Liver (tissue), 8 donors: ENCODE measurements at regions not wholly inside any gene's neighbourhood (a gene's known extent, or its start where the extent isn't known, plus 50 kb on each side); places are given as distances from the start of the nearest gene placed in this dataset.

Source experiments
- DNase-seq: peaks from one replicate; pipeline ENCODE4 v3.0.0-alpha.2; 2017; ENCODE audit warnings: low spot score
- H3K27ac ChIP-seq, 2 donors: one replicate each; pipeline ENCODE4 v1.7.0; 2013; ENCODE audit warnings: inconsistent platforms in 2 of 2, low read length in 2 of 2, control low read depth in 1 of 2, low read depth in 1 of 2, mild to moderate bottlenecking in 1 of 2
- H3K27me3 ChIP-seq, 4 donors: one replicate each; pipeline versions ENCODE4 v1.6.1 to v1.7.0; 2013; ENCODE audit warnings: low read length in 3 of 4, inconsistent platforms in 1 of 4, mild to moderate bottlenecking in 1 of 4, moderate library complexity in 1 of 4; ENCODE audit not compliant: control insufficient read depth in 4 of 4, insufficient read depth in 4 of 4
- H3K36me3 ChIP-seq, 4 donors: one replicate each; pipeline versions ENCODE4 v1.6.1 to v1.7.0; 2013; ENCODE audit warnings: low read length in 3 of 4, mild to moderate bottlenecking in 3 of 4, low read depth in 1 of 4, moderate library complexity in 1 of 4; ENCODE audit not compliant: control insufficient read depth in 4 of 4, insufficient read depth in 3 of 4
- H3K4me1 ChIP-seq, 4 donors: one replicate each; pipeline versions ENCODE4 v1.6.1 to v1.7.0; 2013; ENCODE audit warnings: low read length in 3 of 4, mild to moderate bottlenecking in 3 of 4, moderate library complexity in 1 of 4; ENCODE audit not compliant: control insufficient read depth in 4 of 4, insufficient read depth in 4 of 4
- H3K4me3 ChIP-seq, 3 donors: one replicate each; pipeline versions ENCODE4 v1.6.1 to v1.7.0; 2013; ENCODE audit warnings: low read length in 3 of 3, control low read depth in 1 of 3, low read depth in 1 of 3, mild to moderate bottlenecking in 1 of 3
- H3K9ac ChIP-seq, 2 donors: one replicate each; pipeline ENCODE4 v1.7.0; 2013; ENCODE audit warnings: low read length in 2 of 2, mild to moderate bottlenecking in 2 of 2, moderate library complexity in 2 of 2, control low read depth in 1 of 2, low read depth in 1 of 2
- H3K9me3 ChIP-seq, 4 donors: one replicate each; pipeline versions ENCODE4 v1.6.1 to v1.7.0; 2013; ENCODE audit warnings: low read length in 3 of 4; ENCODE audit not compliant: control insufficient read depth in 4 of 4
- ATF3 ChIP-seq: IDR thresholded peaks from 2 replicates; pipeline ENCODE4 v1.6.1; 2016; ENCODE audit warnings: antibody characterized with exemption
- CTCF ChIP-seq: fragments of 150-350 bp; IDR thresholded peaks from 2 replicates; pipeline ENCODE4 v1.5.1; 2017; ENCODE audit warnings: improper control_type of control experiment, low read depth, low read length; ENCODE audit not compliant: missing input control
- EGR1 ChIP-seq, 2 donors: IDR thresholded peaks; 2 replicates each; pipeline ENCODE4 v1.6.1; 2016 to 2018; ENCODE audit warnings: antibody characterized with exemption in 2 of 2, low read depth in 2 of 2
- FOXA1 ChIP-seq: IDR thresholded peaks from 2 replicates; pipeline ENCODE4 v1.6.1; 2016; ENCODE audit warnings: antibody characterized with exemption
- FOXA2 ChIP-seq: IDR thresholded peaks from 2 replicates; pipeline ENCODE4 v1.6.1; 2016; ENCODE audit warnings: antibody characterized with exemption
- GABPA ChIP-seq, 2 donors: IDR thresholded peaks in 1 of 2; conservative IDR thresholded peaks in 1 of 2; 2 replicates each; pipeline ENCODE4 v1.6.1; 2016; ENCODE audit warnings: antibody characterized with exemption in 2 of 2, mild to moderate bottlenecking in 1 of 2, moderate library complexity in 1 of 2
- HNF4A ChIP-seq, 2 donors: conservative IDR thresholded peaks; 2 replicates each; pipeline ENCODE4 v1.6.1; 2016; ENCODE audit warnings: antibody characterized with exemption in 2 of 2, mild to moderate bottlenecking in 2 of 2
- HNF4G ChIP-seq: IDR thresholded peaks from 2 replicates; pipeline ENCODE4 v1.6.1; 2016; ENCODE audit warnings: antibody characterized with exemption
- JUND ChIP-seq, 2 donors: IDR thresholded peaks; 2 replicates each; pipeline ENCODE4 v1.6.1; 2016; ENCODE audit warnings: antibody characterized with exemption in 2 of 2
- NR2F2 ChIP-seq: IDR thresholded peaks from 2 replicates; pipeline ENCODE4 v1.6.1; 2016; ENCODE audit warnings: antibody characterized with exemption
- RAD21 ChIP-seq, 2 donors: IDR thresholded peaks; 2 replicates each; pipeline ENCODE4 v1.6.1; 2016; ENCODE audit warnings: antibody characterized with exemption in 2 of 2, mild to moderate bottlenecking in 2 of 2
- RXRA ChIP-seq, 2 donors: IDR thresholded peaks; 2 replicates each; pipeline ENCODE4 v1.6.1; 2017 to 2018; ENCODE audit warnings: antibody characterized with exemption in 2 of 2, mild to moderate bottlenecking in 1 of 2
- SP1 ChIP-seq: IDR thresholded peaks from 2 replicates; pipeline ENCODE4 v1.6.1; 2018; ENCODE audit warnings: antibody characterized with exemption, mild to moderate bottlenecking
- TAF1 ChIP-seq: conservative IDR thresholded peaks from 2 replicates; pipeline ENCODE4 v1.6.1; 2016; ENCODE audit warnings: antibody characterized with exemption, mild to moderate bottlenecking
- YY1 ChIP-seq: IDR thresholded peaks from 2 replicates; pipeline ENCODE4 v1.6.1; 2016; ENCODE audit warnings: antibody characterized with exemption, mild to moderate bottlenecking
- ZBTB33 ChIP-seq: IDR thresholded peaks from 2 replicates; pipeline ENCODE4 v1.6.1; 2016; ENCODE audit warnings: antibody characterized with exemption
- WGBS: extraction: QIAGEN DNeasy Blood & Tissue Kit; methylation state at CpG from one replicate; pipeline ENCODE4 v1.1.7; 2013; 5-methylcytosine and 5-hydroxymethylcytosine counted together
- TF ChIP-seq, protein P1 (sequence below): IDR thresholded peaks from 2 replicates; pipeline ENCODE4 v1.6.1; 2016; ENCODE audit warnings: antibody characterized with exemption, mild to moderate bottlenecking
- TF ChIP-seq, protein P2 (sequence below): IDR thresholded peaks from 2 replicates; pipeline ENCODE4 v1.6.1; 2016; ENCODE audit warnings: antibody characterized with exemption
- donor health status: healthy.
- donor health status: healthy.
- donor health status: healthy.
- donor health status: healthy.
- donor health status: healthy.

GRCh38 chr18:45349467-45349866 is 265.8 kb upstream of the SLC14A2 start:
- no peaks in the 10 kb centered on the region for H3K4me1 ChIP-seq
- no peak overlapping the region for H3K27ac ChIP-seq
- no peak overlapping the region for H3K9ac ChIP-seq
- DNase-seq, result no peak
- no peaks in the 10 kb centered on the region for H3K9me3 ChIP-seq
- no peaks in the 10 kb centered on the region for H3K27me3 ChIP-seq
- TF ChIP-seq ZBTB33 (no peak), HNF4G (no peak)
- WGBS, result 93% methylated on average over 2 of the region's 2 CpGs
- no peak overlapping the region for H3K4me3 ChIP-seq
- no peaks in the 10 kb centered on the region for H3K36me3 ChIP-seq

DNA sequence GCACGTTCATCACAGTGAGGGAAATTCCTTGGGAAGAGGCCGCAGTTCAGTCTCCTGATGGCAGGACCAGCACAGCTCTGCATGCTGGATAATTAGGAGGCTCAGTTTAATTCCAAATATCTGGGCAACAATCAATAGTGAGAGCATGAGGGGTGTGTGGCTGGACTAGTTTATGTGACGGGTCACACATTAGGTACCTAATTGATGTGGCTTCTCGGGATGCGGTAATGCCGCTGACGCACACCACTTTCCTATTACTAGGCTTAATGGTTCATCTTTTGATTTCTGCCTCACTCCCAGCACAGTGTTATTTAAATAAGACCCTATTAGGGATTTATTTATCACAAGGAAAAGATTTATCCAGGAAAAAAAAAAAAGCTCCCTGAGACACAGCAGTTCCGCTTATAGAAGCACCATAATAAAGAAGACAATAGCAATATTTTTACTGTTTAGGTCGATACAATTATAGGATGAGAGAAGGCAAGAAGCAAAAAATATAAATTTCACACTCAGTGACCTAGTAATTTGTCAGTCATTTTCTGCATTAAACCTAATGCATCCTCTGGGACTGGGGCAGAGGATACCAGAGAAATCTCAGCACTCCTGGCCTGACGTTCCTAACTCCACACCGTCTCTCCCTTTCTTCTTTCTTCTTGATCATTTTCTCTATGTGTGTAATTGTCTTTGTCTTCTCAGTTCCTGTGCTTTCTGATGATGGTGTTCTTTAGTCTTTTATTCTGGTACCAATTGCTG is 264.7 kb upstream of the SLC14A2 start:
- TF ChIP-seq FOXA2, result no peak
- TF ChIP-seq FOXA1, result no peak
- TF ChIP-seq RAD21 (IDR thresholded peaks at IDR 0.05), result no peak
- no peak for TF ChIP-seq CTCF
- TF ChIP-seq GABPA (IDR thresholded peaks at IDR 0.05 in 1 of 2, conservative IDR thresholded peaks at IDR 0.05 in 1 of 2), result no peak
- no peak for TF ChIP-seq EGR1 (IDR thresholded peaks at IDR 0.05; ENCODE audit: low read depth in 2 of 2)
- TF ChIP-seq HNF4A (conservative IDR thresholded peaks at IDR 0.05), result no peak
- TF ChIP-seq SP1, result no peak
- no peak for TF ChIP-seq YY1
- no peak for TF ChIP-seq NR2F2
- no peak for TF ChIP-seq TAF1
- TF ChIP-seq, protein P1, sequence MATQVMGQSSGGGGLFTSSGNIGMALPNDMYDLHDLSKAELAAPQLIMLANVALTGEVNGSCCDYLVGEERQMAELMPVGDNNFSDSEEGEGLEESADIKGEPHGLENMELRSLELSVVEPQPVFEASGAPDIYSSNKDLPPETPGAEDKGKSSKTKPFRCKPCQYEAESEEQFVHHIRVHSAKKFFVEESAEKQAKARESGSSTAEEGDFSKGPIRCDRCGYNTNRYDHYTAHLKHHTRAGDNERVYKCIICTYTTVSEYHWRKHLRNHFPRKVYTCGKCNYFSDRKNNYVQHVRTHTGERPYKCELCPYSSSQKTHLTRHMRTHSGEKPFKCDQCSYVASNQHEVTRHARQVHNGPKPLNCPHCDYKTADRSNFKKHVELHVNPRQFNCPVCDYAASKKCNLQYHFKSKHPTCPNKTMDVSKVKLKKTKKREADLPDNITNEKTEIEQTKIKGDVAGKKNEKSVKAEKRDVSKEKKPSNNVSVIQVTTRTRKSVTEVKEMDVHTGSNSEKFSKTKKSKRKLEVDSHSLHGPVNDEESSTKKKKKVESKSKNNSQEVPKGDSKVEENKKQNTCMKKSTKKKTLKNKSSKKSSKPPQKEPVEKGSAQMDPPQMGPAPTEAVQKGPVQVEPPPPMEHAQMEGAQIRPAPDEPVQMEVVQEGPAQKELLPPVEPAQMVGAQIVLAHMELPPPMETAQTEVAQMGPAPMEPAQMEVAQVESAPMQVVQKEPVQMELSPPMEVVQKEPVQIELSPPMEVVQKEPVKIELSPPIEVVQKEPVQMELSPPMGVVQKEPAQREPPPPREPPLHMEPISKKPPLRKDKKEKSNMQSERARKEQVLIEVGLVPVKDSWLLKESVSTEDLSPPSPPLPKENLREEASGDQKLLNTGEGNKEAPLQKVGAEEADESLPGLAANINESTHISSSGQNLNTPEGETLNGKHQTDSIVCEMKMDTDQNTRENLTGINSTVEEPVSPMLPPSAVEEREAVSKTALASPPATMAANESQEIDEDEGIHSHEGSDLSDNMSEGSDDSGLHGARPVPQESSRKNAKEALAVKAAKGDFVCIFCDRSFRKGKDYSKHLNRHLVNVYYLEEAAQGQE, result no peak
- no peak for TF ChIP-seq ATF3
- TF ChIP-seq, protein P2, sequence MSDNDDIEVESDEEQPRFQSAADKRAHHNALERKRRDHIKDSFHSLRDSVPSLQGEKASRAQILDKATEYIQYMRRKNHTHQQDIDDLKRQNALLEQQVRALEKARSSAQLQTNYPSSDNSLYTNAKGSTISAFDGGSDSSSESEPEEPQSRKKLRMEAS, result no peak
- TF ChIP-seq ZBTB33, result no peak
- TF ChIP-seq JUND (IDR thresholded peaks at IDR 0.05), result no peak
- no peak for TF ChIP-seq HNF4G
- TF ChIP-seq RXRA (IDR thresholded peaks at IDR 0.05), result no peak
- Histone ChIP-seq H3K36me3 (no peaks in the 10 kb centered on the region), H3K9me3 (no peaks in the 10 kb centered on the region), H3K27me3 (no peaks in the 10 kb centered on the region), H3K4me3 (no peak overlapping the region), H3K4me1 (no peaks in the 10 kb centered on the region), H3K27ac (no peak overlapping the region), H3K9ac (no peak overlapping the region)
- no peak for DNase-seq
- 88% methylated on average over 11 of the region's 11 CpGs for WGBS
